HepG2 (cell line): ENCODE measurements at regions not wholly inside any gene's neighbourhood (a gene's known extent, or its start where the extent isn't known, plus 50 kb on each side); places are given as distances from the start of the nearest gene placed in this dataset.

ENCODE experiments used
- GATAD2A ChIP-seq: IDR thresholded peaks from 2 replicates; pipeline ENCODE4 v1.6.1; 2016
- KDM4B ChIP-seq: sonication (generic); formaldehyde crosslinking; IDR thresholded peaks from 2 replicates; pipeline ENCODE4 v1.4.0; 2020; ENCODE audit warnings: missing genetic modification reagents
- MEF2D ChIP-seq: sonication (generic); formaldehyde crosslinking; IDR thresholded peaks from 2 replicates; pipeline ENCODE4 v1.5.1; 2020; ENCODE audit warnings: mild to moderate bottlenecking, missing genetic modification reagents
- NFIC ChIP-seq: IDR thresholded peaks from 2 replicates; pipeline ENCODE4 v1.6.1; 2012; ENCODE audit warnings: mild to moderate bottlenecking, low read length, inconsistent platforms
- THAP11 ChIP-seq: IDR thresholded peaks from 2 replicates; pipeline ENCODE4 v1.6.1; 2016; ENCODE audit warnings: missing biosample characterization, missing genetic modification reagents
- ZBTB39 ChIP-seq: sonication (generic); formaldehyde crosslinking; IDR thresholded peaks from 2 replicates; pipeline ENCODE4 v1.5.0; 2020; ENCODE audit warnings: missing genetic modification reagents
- ZNF292 ChIP-seq: sonication (generic); formaldehyde crosslinking; IDR thresholded peaks from 2 replicates; pipeline ENCODE4 v1.8.1; 2022; ENCODE audit warnings: mild to moderate bottlenecking, low read depth, missing genetic modification reagents, borderline replicate concordance
- ZNF383 ChIP-seq: sonication (generic); formaldehyde crosslinking; IDR thresholded peaks from 2 replicates; pipeline ENCODE4 v1.4.0; 2020; ENCODE audit warnings: missing genetic modification reagents, mild to moderate bottlenecking, borderline replicate concordance
- ZNF414 ChIP-seq: sonication (generic); formaldehyde crosslinking; IDR thresholded peaks from 2 replicates; pipeline ENCODE4 v1.5.0; 2020; ENCODE audit warnings: missing genetic modification reagents
- TF ChIP-seq, protein P1 (sequence below): sonication (generic); formaldehyde crosslinking; IDR thresholded peaks from 2 replicates; pipeline ENCODE4 v1.4.0; 2020; ENCODE audit warnings: missing genetic modification reagents
- TF ChIP-seq, protein P2 (sequence below): sonication (generic); formaldehyde crosslinking; IDR thresholded peaks from 2 replicates; pipeline ENCODE4 v1.4.0; 2020; ENCODE audit warnings: missing genetic modification reagents, borderline replicate concordance

GRCh38 chrX:10939424-10939823 is 171.7 kb upstream of the HCCS start (continued):
- TF ChIP-seq ZBTB39 (CRISPR knock-in tag) (no peak), GATAD2A (CRISPR knock-in tag) (peak; percentile 39), NFIC (no peak), ZNF383 (no peak), MEF2D (no peak), KDM4B (CRISPR knock-in tag) (no peak), ZNF292 (CRISPR knock-in tag) (no peak), THAP11 (CRISPR knock-in tag) (no peak), ZNF414 (CRISPR knock-in tag) (no peak)
- TF ChIP-seq, protein P1, sequence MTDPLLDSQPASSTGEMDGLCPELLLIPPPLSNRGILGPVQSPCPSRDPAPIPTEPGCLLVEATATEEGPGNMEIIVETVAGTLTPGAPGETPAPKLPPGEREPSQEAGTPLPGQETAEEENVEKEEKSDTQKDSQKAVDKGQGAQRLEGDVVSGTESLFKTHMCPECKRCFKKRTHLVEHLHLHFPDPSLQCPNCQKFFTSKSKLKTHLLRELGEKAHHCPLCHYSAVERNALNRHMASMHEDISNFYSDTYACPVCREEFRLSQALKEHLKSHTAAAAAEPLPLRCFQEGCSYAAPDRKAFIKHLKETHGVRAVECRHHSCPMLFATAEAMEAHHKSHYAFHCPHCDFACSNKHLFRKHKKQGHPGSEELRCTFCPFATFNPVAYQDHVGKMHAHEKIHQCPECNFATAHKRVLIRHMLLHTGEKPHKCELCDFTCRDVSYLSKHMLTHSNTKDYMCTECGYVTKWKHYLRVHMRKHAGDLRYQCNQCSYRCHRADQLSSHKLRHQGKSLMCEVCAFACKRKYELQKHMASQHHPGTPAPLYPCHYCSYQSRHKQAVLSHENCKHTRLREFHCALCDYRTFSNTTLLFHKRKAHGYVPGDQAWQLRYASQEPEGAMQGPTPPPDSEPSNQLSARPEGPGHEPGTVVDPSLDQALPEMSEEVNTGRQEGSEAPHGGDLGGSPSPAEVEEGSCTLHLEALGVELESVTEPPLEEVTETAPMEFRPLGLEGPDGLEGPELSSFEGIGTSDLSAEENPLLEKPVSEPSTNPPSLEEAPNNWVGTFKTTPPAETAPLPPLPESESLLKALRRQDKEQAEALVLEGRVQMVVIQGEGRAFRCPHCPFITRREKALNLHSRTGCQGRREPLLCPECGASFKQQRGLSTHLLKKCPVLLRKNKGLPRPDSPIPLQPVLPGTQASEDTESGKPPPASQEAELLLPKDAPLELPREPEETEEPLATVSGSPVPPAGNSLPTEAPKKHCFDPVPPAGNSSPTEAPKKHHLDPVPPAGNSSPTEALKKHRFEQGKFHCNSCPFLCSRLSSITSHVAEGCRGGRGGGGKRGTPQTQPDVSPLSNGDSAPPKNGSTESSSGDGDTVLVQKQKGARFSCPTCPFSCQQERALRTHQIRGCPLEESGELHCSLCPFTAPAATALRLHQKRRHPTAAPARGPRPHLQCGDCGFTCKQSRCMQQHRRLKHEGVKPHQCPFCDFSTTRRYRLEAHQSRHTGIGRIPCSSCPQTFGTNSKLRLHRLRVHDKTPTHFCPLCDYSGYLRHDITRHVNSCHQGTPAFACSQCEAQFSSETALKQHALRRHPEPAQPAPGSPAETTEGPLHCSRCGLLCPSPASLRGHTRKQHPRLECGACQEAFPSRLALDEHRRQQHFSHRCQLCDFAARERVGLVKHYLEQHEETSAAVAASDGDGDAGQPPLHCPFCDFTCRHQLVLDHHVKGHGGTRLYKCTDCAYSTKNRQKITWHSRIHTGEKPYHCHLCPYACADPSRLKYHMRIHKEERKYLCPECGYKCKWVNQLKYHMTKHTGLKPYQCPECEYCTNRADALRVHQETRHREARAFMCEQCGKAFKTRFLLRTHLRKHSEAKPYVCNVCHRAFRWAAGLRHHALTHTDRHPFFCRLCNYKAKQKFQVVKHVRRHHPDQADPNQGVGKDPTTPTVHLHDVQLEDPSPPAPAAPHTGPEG (CRISPR knock-in tag) = no peak
- TF ChIP-seq, protein P2, sequence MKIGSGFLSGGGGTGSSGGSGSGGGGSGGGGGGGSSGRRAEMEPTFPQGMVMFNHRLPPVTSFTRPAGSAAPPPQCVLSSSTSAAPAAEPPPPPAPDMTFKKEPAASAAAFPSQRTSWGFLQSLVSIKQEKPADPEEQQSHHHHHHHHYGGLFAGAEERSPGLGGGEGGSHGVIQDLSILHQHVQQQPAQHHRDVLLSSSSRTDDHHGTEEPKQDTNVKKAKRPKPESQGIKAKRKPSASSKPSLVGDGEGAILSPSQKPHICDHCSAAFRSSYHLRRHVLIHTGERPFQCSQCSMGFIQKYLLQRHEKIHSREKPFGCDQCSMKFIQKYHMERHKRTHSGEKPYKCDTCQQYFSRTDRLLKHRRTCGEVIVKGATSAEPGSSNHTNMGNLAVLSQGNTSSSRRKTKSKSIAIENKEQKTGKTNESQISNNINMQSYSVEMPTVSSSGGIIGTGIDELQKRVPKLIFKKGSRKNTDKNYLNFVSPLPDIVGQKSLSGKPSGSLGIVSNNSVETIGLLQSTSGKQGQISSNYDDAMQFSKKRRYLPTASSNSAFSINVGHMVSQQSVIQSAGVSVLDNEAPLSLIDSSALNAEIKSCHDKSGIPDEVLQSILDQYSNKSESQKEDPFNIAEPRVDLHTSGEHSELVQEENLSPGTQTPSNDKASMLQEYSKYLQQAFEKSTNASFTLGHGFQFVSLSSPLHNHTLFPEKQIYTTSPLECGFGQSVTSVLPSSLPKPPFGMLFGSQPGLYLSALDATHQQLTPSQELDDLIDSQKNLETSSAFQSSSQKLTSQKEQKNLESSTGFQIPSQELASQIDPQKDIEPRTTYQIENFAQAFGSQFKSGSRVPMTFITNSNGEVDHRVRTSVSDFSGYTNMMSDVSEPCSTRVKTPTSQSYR (CRISPR knock-in tag) = no peak
